ENCODE measurements at regions not wholly inside any gene's neighbourhood (a gene's known extent, or its start where the extent isn't known, plus 50 kb on each side); places are given as distances from the start of the nearest gene placed in this dataset.

DNA sequence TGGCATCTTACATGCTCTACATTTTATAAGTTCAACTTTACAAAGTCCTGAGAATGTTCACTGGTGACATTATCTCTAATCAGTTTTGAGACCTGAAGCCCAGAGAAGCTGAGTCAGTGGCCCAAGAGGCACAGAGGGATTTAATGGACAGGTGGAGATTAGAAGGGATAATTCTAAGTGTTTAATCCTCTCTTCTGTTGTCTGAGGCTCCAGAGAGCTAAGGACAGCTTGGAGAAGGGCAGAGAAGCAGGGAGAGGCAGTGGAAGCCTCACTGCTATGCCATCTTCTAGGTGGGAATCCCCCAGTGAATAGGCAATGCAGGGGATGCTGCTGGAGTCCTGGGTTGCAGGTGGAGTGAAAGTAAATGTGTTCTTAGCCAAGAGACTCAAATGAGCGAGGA lies 369.4 kb upstream of the SLCO3A1 start:
- no peak for TF ChIP-seq EZH2phosphoT487 (IDR thresholded peaks at IDR 0.05; ENCODE audit: low read depth)
- TF ChIP-seq, protein P1, sequence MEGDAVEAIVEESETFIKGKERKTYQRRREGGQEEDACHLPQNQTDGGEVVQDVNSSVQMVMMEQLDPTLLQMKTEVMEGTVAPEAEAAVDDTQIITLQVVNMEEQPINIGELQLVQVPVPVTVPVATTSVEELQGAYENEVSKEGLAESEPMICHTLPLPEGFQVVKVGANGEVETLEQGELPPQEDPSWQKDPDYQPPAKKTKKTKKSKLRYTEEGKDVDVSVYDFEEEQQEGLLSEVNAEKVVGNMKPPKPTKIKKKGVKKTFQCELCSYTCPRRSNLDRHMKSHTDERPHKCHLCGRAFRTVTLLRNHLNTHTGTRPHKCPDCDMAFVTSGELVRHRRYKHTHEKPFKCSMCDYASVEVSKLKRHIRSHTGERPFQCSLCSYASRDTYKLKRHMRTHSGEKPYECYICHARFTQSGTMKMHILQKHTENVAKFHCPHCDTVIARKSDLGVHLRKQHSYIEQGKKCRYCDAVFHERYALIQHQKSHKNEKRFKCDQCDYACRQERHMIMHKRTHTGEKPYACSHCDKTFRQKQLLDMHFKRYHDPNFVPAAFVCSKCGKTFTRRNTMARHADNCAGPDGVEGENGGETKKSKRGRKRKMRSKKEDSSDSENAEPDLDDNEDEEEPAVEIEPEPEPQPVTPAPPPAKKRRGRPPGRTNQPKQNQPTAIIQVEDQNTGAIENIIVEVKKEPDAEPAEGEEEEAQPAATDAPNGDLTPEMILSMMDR (IDR thresholded peaks at IDR 0.05; ENCODE audit: low read depth, low read length): no peak

Measured in OCI-LY3 (cell line).